ENCODE measurements at regions not wholly inside any gene's neighbourhood (a gene's known extent, or its start where the extent isn't known, plus 50 kb on each side); places are given as distances from the start of the nearest gene placed in this dataset.

DNA sequence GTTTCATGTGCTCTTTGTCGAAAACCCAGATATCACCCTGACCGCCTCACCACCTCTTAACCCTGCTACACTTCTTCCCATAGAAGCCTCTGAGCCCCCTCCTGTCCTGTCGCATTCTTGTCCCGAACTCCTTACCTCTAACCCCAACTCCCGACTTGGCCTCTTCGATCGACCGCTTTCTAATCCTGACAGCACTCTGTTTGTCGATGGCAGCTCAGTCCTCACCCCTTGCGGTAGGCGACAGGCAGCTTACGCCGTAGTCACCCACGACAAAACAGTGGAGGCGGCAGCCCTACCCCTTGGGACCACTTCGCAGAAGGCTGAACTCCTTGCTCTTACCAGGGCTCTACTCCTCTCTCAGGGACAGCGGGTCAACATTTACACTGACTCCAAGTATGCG lies 961.7 kb downstream of the RPA4 start:
- Histone ChIP-seq H3K23me2 (ENCODE audit: insufficient read length, low read depth, low read length, poor library complexity, severe bottlenecking) (no peaks in the 10 kb centered on the region), H3K27ac (ENCODE audit: insufficient read length, low read depth, low read length) (no peak overlapping the region), H2BK5ac (ENCODE audit: insufficient read length, low read length) (no peak overlapping the region), H3T11ph (ENCODE audit: low read length) (no peak overlapping the region), H2BK12ac (ENCODE audit: insufficient read length, low read depth, low read length) (no peak overlapping the region), H4K5ac (ENCODE audit: insufficient read length, low read depth, low read length) (no peak overlapping the region), H2BK15ac (ENCODE audit: low read depth, low read length) (no peak overlapping the region), H3K23ac (ENCODE audit: insufficient read length, low read depth, low read length) (no peak overlapping the region), H3K14ac (ENCODE audit: insufficient read depth, low read length) (no peak overlapping the region), H3K9me3 (ENCODE audit: control insufficient read depth, low read depth, low read length) (peaks cover 4% of the 10 kb centered on the region), H2AK5ac (ENCODE audit: insufficient read length, low read length) (no peak overlapping the region), H4K91ac (ENCODE audit: insufficient read length, low read depth, low read length) (no peak overlapping the region), H3K79me2 (ENCODE audit: insufficient read depth, low read length) (no peaks in the 10 kb centered on the region), H3K18ac (ENCODE audit: insufficient read length, low read depth, low read length) (no peak overlapping the region), H3K4me1 (ENCODE audit: insufficient read depth, low read length) (no peaks in the 10 kb centered on the region), H3K9ac (ENCODE audit: extremely low read depth, insufficient read length, low read length) (no peak overlapping the region), H3K27me3 (ENCODE audit: insufficient read depth, low read length) (no peaks in the 10 kb centered on the region), H3K4me2 (ENCODE audit: insufficient read depth, insufficient read length, low read length) (no peak overlapping the region), H2AFZ (ENCODE audit: low read length) (no peak overlapping the region), H4K8ac (replicated peaks; ENCODE audit: insufficient read length, low read depth, low read length) (no peak overlapping the region), H3K79me1 (ENCODE audit: insufficient read depth, low read depth, low read length, poor library complexity, severe bottlenecking) (no peaks in the 10 kb centered on the region), H3K56ac (ENCODE audit: insufficient read length, low read depth, low read length) (no peak overlapping the region), H2BK120ac (ENCODE audit: low read depth, low read length, poor library complexity, severe bottlenecking) (no peak overlapping the region), H4K20me1 (ENCODE audit: control insufficient read depth, insufficient read depth, insufficient read length) (no peaks in the 10 kb centered on the region), H3K4ac (ENCODE audit: low read depth, low read length) (no peak overlapping the region), H2BK20ac (ENCODE audit: low read depth, low read length, poor library complexity, severe bottlenecking) (no peak overlapping the region)
- peaks cover 5% of the 10 kb centered on the region for H3K27me3 Mint-ChIP-seq (ENCODE audit: low read depth)
- H3K36me3 Mint-ChIP-seq (ENCODE audit: insufficient read depth in 1 of 3, low read depth in 3 of 3), result peaks cover 59 to 82% (median 63%) of the 10 kb centered on the region in 3 experiments
- H3K27ac Mint-ChIP-seq, result no peak overlapping the region
- TF ChIP-seq, protein P1, sequence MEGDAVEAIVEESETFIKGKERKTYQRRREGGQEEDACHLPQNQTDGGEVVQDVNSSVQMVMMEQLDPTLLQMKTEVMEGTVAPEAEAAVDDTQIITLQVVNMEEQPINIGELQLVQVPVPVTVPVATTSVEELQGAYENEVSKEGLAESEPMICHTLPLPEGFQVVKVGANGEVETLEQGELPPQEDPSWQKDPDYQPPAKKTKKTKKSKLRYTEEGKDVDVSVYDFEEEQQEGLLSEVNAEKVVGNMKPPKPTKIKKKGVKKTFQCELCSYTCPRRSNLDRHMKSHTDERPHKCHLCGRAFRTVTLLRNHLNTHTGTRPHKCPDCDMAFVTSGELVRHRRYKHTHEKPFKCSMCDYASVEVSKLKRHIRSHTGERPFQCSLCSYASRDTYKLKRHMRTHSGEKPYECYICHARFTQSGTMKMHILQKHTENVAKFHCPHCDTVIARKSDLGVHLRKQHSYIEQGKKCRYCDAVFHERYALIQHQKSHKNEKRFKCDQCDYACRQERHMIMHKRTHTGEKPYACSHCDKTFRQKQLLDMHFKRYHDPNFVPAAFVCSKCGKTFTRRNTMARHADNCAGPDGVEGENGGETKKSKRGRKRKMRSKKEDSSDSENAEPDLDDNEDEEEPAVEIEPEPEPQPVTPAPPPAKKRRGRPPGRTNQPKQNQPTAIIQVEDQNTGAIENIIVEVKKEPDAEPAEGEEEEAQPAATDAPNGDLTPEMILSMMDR (conservative IDR thresholded peaks at IDR 0.05), result no peak
- DNase-seq, result no peak
- no CpG with 5 or more reads among the region's 18 CpGs for WGBS (ENCODE audit: extremely low coverage, insufficient read length, low lambda C conversion rate)
- no peaks in the 10 kb centered on the region for H3K4me1 Mint-ChIP-seq
- no peak overlapping the region for H3K4me3 Mint-ChIP-seq
- peaks cover 68 to 69% of the 10 kb centered on the region in 2 experiments for H3K9me3 Mint-ChIP-seq

All from H9 (cell line).